Activated CD4-positive, alpha-beta T cell treated with anti-CD3 and anti-CD28 coated beads, Interleukin-2, amount 50 U/mL, for 4 hours (primary cell): ENCODE measurements at regions not wholly inside any gene's neighbourhood (a gene's known extent, or its start where the extent isn't known, plus 50 kb on each side); places are given as distances from the start of the nearest gene placed in this dataset.

Experiments
- DNase-seq, 2 experiments: peaks; one replicate each; pipeline ENCODE4 v3.0.0-alpha.2; 2020

DNA sequence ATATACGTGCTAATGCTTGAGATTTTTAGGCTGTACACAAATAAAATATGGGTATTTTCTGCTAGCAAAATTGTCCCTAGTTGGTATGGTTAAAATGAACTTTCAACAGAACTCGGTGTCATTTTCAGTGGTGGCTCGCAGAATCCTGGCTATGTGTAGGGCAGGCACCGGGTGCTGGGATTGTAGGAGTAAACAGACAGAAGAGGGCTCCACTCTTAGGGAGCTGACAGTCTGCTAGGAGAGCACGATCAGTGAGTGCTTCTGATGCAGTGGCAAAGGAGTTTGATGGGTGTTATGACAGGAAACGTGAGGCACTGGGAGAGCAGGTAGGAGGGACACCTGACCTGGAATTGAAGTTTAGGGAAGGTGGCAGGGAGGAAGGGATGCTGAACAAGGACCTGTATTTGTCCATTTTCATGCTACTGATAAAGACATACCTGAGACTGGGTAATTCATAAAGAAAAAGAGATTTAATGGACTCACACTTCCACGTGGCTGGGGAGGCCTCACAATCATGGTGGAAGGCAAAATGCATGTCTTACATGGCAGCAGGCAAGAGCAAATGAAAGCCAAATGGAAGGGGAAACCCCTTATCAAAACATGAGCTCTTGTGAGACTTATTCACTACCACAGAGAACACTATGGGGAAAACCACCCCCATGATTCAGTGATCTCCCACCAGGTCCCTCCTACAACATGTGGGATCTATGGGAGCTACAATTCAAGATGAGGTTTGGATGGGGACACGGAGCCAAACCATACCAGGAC, 105.4 kb upstream of the LCLAT1 start:
- DNase-seq, result no peak

DNA sequence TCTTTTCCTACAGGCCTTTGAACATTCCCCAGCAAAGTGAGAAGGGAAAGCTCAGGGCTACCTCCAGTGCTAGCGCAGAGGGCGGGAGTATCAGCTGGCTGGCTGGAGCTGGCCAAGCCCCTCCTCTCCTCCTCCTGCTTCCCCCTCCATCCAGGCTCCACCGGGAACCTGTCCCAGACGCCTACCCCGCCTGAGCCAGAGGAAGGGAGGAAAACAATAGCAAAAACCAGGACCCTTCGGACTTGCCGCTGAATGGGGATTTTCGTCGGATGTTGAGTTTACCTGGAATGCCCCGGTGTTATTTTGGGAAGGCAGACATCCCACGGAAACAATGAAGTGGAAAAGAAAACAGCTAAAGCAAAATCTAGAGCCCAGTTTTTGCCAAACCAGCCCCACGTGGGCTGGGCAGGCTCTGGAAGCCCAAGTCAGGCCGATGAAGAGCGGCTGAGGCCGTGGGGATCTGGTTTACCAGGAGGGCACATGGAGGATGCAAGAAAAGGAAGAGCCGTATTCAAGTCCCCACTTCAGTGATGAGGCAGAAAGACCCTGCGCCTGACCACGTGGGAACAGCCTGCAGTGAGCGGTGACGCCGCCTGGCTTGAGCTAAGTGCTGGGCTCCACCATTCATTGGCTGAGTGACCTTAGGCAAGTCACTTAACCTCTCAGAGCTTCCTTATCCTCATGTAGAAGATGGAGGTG, 100.4 kb upstream of the LCLAT1 start:
- DNase-seq, result no peak

DNA sequence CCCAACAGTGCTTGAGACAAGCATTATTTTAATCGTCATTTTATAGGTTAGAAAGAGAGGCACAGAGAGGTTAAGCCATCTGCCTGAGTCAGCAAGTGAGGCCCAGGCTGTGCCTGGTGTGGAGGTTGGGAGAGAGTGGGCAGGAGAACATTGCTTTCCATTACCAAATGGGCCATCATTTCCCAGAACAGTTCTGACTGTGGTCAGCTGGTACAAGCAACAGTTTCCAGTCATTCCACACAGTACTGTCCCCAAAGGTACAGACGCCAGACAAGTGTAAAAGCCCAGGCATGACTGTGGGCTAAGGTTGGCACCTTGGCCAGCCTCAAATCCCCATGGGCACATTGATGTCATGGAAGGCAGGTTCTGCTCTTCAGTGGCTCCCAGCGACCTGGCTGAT, 98.2 kb upstream of the LCLAT1 start:
- DNase-seq, result peak in 1 of 2 experiments; percentile 7

GRCh38 chr2:30349691-30350090, 97.4 kb upstream of the LCLAT1 start:
- DNase-seq, result no peak

- no peak for DNase-seq
Observed at GRCh38 chr2:30351116-30351515, 95.9 kb upstream of the LCLAT1 start.

DNA sequence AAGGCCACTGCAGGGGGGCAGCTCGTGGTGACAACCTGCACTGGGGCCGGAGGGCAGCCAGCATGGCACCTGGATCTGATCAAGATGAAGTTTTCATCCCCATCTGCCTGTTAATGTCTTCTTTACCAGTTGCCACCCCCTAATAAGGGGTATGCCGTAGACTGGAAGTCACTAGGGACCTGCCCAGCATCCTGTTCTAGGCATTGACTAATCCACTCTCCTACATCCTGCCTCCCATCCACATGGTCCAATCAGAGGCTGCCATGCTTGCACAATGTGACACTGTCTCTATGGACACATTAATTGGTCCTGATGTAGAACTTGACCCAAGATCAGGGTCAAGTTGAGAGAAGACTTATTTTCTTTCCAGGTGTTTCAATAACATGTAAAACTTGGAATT, 95.1 kb upstream of the LCLAT1 start:
- no peak for DNase-seq

DNA sequence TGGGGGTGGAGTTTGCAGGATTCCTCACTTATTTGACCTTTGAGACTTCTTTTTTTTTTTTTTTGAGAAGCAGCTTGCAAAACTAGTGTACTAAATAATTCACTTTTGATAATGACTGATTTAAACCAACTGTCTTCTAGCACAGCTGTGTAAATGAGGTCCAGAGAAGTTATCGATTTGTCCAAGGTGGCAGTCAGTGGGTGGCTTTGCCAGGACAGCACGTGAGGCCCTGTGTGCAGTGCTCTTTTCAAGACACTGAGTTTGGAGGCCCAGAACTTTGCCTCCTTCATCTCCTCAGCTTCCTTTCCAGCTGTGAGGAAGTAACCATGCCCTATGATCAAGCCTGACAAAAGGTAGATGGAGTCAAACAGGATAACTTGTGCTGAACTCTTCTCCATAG, 92.9 kb upstream of the LCLAT1 start:
- no peak for DNase-seq

DNA sequence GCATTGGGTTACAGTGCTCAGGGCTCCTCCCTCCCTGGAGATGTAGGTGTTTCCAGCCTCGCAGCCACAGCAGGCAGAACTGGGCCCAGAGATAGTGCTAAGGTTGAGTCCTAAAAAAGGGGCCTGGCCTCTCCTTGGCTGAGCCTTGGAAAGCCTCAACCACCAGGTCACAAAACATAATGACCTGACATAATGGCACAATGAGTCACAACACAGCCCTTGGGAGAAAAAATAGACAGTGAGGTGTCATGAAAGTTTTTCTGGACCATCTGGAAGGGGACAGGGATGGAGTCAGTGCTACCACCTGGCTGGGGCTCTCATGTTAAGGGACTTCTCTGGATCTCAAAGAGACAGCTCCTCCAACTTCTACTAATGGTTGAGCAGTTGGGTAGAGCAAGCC, 92.4 kb upstream of the LCLAT1 start:
- DNase-seq, result no peak

DNA sequence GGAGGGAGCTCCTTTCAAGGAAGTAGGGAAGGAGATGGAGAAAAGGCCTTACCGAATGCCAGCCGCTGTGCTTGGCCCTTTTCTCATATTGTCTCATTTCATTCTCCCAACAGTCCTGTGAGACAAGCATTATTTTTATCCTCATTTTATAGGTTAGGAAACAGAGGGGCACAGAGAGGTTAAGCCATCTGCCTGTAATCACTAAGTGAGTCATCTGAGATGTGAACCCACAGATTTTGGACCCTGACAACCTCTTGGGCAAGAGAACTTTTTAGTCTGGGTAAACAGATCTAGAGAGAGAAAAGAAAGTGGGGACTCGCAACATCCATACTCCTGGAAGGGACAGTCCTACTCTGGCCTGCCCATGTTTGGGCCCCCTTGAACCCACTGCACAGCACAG, 91.7 kb upstream of the LCLAT1 start:
- DNase-seq, result no peak

DNA sequence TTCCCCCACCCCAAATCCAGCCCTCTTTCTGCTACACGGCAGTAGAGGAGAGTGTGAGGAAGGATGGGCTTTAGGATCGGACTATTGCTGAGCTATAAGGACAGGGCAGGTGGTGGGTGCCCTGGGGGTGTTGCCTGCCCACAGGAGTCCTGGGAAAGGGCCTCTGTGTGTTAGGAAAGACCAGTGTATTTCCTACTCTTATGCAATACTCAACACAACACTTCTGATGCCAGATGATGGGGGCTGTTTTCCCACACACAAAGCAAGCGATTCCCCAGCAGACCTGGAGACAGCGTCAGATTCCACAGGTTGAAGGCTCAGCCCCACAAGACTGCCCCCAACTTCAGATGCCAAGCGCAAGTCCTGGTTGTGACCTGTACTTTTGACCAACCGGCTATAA, 91.0 kb upstream of the LCLAT1 start:
- no peak for DNase-seq

GRCh38 chr2:30356776-30357175, 90.3 kb upstream of the LCLAT1 start:
- DNase-seq, result no peak

GRCh38 chr2:30358351-30358750, 88.7 kb upstream of the LCLAT1 start:
- DNase-seq, result no peak

DNA sequence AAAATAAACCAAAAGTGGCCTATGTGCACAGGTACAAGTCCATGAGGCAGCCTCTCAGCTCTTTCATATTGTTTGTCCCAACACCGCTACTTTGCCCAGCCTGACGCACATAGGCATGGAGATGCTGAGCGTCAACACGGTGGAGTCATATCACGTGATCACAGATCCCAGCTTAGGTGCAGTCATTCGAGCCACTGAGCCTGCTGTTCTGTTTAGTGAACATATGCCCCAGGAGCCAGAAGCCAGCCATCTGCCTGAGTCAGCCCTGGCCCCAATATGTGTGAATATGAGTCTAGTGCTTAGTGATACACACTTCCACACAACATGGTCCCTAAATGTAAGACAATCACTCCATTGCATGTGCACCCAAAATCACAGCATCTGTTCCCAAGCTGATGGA, 88.2 kb upstream of the LCLAT1 start:
- DNase-seq, result no peak

DNA sequence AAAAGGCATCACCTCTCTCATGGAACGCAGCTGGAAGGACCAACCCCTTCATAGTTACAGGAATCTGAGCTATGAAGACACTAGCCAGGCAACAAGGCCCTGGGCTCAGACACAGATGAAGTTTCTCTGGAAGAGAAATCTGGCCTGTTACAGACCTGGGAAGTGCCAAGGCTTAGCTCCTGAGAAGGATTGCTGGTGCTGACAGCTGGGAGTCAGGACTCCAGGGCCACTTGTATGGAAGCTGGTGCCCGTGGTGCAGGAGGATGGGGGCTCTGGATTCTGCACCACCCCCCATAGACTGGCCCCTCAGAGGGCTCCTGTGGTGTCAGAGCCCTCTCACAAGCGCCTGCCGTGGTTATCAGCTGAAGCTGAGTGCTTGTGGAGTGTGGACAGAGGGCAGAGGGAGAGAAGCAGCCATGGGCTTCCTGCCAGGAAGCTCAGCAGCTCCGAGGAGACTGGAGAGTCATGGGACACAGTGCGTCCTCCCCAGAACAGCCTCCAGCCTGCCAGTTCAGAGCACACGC, 87.3 kb upstream of the LCLAT1 start:
- DNase-seq, result no peak

DNA sequence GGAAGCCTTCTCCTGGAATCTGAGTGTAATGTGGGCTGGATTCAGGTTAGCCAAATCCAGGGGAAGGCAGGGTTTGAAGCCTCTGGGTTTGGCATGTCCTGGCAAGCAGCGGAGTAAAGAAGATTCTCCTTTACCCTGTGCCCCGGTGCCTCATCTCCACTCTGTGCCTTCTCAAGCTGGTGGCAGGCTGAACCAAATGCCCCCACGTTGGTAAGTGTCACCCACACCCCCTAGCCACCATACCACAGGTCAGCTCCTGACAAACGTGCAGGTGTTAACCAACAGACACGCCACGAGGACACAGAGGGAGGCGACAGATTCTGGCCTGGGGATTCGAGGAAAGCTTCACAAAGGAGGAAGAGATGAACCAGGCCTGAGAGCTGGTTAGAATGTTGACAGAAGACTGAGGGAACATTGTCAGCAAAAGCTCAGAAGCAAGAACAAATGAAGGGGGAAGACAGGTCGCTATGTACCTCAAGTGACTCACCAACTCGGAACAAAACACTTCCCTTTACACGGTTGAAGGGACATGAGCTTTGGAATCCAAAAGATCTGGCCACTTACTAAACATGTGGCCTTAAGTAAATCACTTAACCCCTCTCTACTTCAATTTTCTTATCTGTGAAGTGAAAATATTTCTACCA, 85.2 kb upstream of the LCLAT1 start:
- DNase-seq, result no peak

DNA sequence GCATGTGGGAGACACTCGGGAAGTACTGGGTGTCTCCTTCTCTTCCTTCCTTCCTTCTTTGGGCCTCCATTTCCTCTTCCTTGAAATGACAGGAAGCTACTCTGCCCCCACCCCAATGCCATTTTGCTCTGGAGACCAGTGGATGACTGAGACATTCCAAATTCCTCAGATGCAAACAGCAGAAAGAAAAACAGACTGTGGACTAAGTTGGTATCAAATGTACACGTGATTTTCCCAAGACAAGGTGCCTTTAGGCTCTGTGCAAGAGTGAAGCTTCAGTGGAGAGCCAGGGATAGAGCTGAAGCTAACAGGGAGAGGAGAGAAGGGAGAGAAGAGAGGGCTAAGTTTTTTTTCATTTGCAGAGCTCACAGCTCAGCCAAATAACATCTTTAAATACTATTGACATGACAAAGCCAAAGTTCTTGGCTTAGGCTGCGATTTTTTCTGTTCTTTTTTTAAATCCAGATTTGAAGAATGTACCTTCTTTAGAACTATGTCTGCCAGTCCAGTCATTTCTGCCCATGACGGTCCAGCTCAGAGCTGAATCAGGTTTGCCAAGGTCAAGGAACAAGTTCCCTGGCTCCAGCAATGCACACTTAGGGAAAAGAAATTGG, 84.5 kb upstream of the LCLAT1 start:
- no peak for DNase-seq

- no peak for DNase-seq
Observed at GRCh38 chr2:30363406-30363805, 83.6 kb upstream of the LCLAT1 start.

GRCh38 chr2:30365201-30365600, 81.8 kb upstream of the LCLAT1 start:
- no peak for DNase-seq

DNA sequence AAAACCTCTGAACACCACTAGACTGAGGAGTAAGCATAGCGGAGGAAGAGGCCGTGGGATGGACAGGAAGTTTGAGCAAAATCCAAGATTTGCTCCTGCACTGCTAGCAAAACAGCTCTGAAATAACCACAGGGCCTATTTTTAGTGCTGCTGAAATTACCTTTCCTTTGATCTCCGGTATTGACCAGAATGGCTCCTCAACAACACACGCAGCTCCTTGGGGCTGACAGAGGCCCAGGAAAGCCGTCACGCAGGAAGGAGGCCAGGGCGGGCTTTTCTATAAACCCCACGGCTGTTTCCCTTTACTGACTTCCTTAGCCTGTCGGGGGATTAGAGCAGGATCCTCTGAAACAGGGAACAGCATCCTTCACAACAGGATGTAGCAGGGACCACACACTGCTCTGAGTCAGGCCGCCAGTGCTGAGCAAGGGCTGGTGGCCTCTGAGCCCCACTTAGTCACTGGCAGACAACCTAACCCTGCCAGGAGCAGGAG, 80.8 kb upstream of the LCLAT1 start:
- peak; percentile 17 to 21 for DNase-seq

- DNase-seq, result no peak
Observed at GRCh38 chr2:30367232-30368070, 79.6 kb upstream of the LCLAT1 start.

- no peak for DNase-seq
Observed at GRCh38 chr2:30368258-30368657, 78.8 kb upstream of the LCLAT1 start.

GRCh38 chr2:30371028-30371689, 75.9 kb upstream of the LCLAT1 start:
- no peak for DNase-seq
